Pancreas (tissue), 10 donors: ENCODE measurements at regions not wholly inside any gene's neighbourhood (a gene's known extent, or its start where the extent isn't known, plus 50 kb on each side); places are given as distances from the start of the nearest gene placed in this dataset.

Experiments
- ATAC-seq, 4 donors: fragments of 200-7000 bp; cut with Tn5 transposase; one replicate each; pipeline versions ENCODE4 v1.8.0 to v1.9.1; 2020; ENCODE audit warnings: mild to moderate bottlenecking in 4 of 4, moderate library complexity in 4 of 4
- DNase-seq, 6 donors: peaks; one replicate each; pipeline ENCODE4 v3.0.0-alpha.2; 2020
- FAIRE-seq: peaks from 2 replicates; lab custom pipeline; 2012; peaks lifted over from hg19 to GRCh38; lab: Jason Lieb, UNC
- H3K27ac ChIP-seq, 4 donors: fragments of 200-600 bp; sonication (generic); 1 replicate in 3 of 4; 2 replicates in 1 of 4; pipeline versions ENCODE4 v1.5.0 to v1.8.0; 2020
- H3K27me3 ChIP-seq, 4 donors: fragments of 200-600 bp; one replicate each; pipeline ENCODE4 v1.8.0; 2021
- H3K36me3 ChIP-seq, 3 donors: fragments of 200-600 bp; sonication (generic) in 1 of 3; one replicate each; pipeline versions ENCODE4 v1.5.0 to v1.8.0; 2020 to 2021
- H3K4me1 ChIP-seq, 3 donors: fragments of 200-600 bp; one replicate each; pipeline ENCODE4 v1.8.0; 2021
- H3K4me3 ChIP-seq, 4 donors: fragments of 200-600 bp; sonication (generic) in 2 of 4; one replicate each; pipeline versions ENCODE4 v1.5.0 to v1.8.0; 2020 to 2021
- H3K9me3 ChIP-seq, 4 donors: fragments of 200-600 bp; one replicate each; pipeline ENCODE4 v1.8.0; 2021
- WGBS, 2 donors: extraction: QIAGEN DNeasy Blood & Tissue Kit; methylation state at CpG; one replicate each; pipeline ENCODE4 v1.1.7; 2013; 5-methylcytosine and 5-hydroxymethylcytosine counted together
- intact Hi-C, 3 donors: fragments of 100-400 bp; cut with DNase I; formaldehyde crosslinking; loops; one replicate each; pipeline versions ENCODE4 v1.11.1 to v1.14.2; 2022
- TF ChIP-seq, protein P1 (sequence below), 4 donors: fragments of 200-600 bp; sonication (generic) in 3 of 4; IDR thresholded peaks; one replicate each; pipeline versions ENCODE4 v1.5.0 to v1.8.0; 2021; ENCODE audit warnings: antibody characterized with exemption in 4 of 4
- donor health status: healthy with polysubstance abuse.
- donor health status: DM: no; HTN: no; CAD: no; lungs with moderate emphysema.
- donor health status: DM: no; HTN: no; CAD: no.
- donor health status: control.
- donor health status: control.
- donor health status: Bipolar disorder and iron deficiency.
- donor health status: DM: yes; HTN: yes; CAD: no.
- donor health status: DM: no; HTN: no; CAD: no.
- donor health status: DM: no; HTN: no; CAD: no.
- donor health status: DM: yes; HTN: yes; CAD: no.

- Histone ChIP-seq H3K4me1 (peaks cover 15 to 26% (median 21%) of the 10 kb centered on the region in 3 donors), H3K36me3 (no peaks in the 10 kb centered on the region), H3K4me3 (no peak overlapping the region), H3K9me3 (no peaks in the 10 kb centered on the region), H3K27ac (peak overlapping the region; percentile 55 to 78 (median 74)), H3K27me3 (no peaks in the 10 kb centered on the region)
- FAIRE-seq (peak; percentile 20), DNase-seq (peak in 4 of 6 donors; percentile 64 to 83 (median 71)), ATAC-seq (peak; percentile 97 to 98 (median 98))
- intact Hi-C loops: no loop called here
- WGBS, 2 donors: 44 to 46% methylated on average over 3 of the region's 3 CpGs
- TF ChIP-seq, protein P1, sequence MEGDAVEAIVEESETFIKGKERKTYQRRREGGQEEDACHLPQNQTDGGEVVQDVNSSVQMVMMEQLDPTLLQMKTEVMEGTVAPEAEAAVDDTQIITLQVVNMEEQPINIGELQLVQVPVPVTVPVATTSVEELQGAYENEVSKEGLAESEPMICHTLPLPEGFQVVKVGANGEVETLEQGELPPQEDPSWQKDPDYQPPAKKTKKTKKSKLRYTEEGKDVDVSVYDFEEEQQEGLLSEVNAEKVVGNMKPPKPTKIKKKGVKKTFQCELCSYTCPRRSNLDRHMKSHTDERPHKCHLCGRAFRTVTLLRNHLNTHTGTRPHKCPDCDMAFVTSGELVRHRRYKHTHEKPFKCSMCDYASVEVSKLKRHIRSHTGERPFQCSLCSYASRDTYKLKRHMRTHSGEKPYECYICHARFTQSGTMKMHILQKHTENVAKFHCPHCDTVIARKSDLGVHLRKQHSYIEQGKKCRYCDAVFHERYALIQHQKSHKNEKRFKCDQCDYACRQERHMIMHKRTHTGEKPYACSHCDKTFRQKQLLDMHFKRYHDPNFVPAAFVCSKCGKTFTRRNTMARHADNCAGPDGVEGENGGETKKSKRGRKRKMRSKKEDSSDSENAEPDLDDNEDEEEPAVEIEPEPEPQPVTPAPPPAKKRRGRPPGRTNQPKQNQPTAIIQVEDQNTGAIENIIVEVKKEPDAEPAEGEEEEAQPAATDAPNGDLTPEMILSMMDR (IDR thresholded peaks at IDR 0.05): no peak
Measured at GRCh38 chr5:173472164-173472563, 143.9 kb upstream of the STC2 start.

GRCh38 chr5:173468821-173469251 is 140.6 kb upstream of the STC2 start:
- intact Hi-C loops: no loop called here
- DNase-seq: no peak
- ATAC-seq: no peak
- H3K4me3 ChIP-seq: no peak overlapping the region
- H3K4me1 ChIP-seq: peaks cover 15 to 23% (median 21%) of the 10 kb centered on the region in 3 donors
- no peaks in the 10 kb centered on the region for H3K9me3 ChIP-seq
- no peaks in the 10 kb centered on the region for H3K36me3 ChIP-seq
- no peaks in the 10 kb centered on the region for H3K27me3 ChIP-seq
- no peak overlapping the region for H3K27ac ChIP-seq
- TF ChIP-seq, protein P1 (IDR thresholded peaks at IDR 0.05): no peak
- FAIRE-seq: no peak
- WGBS, 2 donors: 75 to 78% methylated on average over 4 of the region's 4 CpGs

GRCh38 chr5:173466227-173466626 is 138.0 kb upstream of the STC2 start:
- Histone ChIP-seq H3K9me3 (no peaks in the 10 kb centered on the region), H3K4me3 (no peak overlapping the region), H3K4me1 (no peaks in the 10 kb centered on the region), H3K36me3 (no peaks in the 10 kb centered on the region), H3K27ac (no peak overlapping the region), H3K27me3 (no peaks in the 10 kb centered on the region)
- intact Hi-C loops: no loop called here
- ATAC-seq (peak in 3 of 4 donors; percentile 22 to 73 (median 24)), DNase-seq (no peak), FAIRE-seq (no peak)
- TF ChIP-seq, protein P1 (IDR thresholded peaks at IDR 0.05): no peak
- WGBS, 2 donors: 72 to 91% methylated on average over 1 of the region's 1 CpG

DNA sequence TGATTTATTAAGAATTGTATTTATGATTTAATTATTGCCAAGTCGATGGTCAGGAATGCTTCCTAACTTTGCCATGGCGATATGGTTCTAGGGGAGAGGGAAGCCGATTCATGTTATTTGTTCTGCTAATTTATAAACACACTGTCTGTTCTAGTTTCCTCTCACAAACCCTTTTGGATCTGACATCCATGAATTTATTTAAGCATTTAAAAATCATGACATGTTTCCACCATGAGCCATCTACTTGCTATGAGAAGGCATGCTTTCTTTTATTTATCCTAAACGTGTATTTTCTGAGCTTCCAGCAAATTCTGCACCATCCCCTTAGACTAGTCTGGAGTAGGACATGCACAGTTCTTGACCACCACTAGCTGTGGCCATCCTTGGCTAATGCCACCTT is 136.6 kb upstream of the STC2 start:
- Histone ChIP-seq H3K27ac (no peak overlapping the region), H3K4me3 (no peak overlapping the region), H3K27me3 (no peaks in the 10 kb centered on the region), H3K4me1 (no peaks in the 10 kb centered on the region), H3K9me3 (no peaks in the 10 kb centered on the region), H3K36me3 (no peaks in the 10 kb centered on the region)
- FAIRE-seq (no peak), ATAC-seq (no peak), DNase-seq (no peak)
- intact Hi-C loops: no loop called here
- WGBS, 2 donors: 55 to 59% methylated on average over 4 of the region's 4 CpGs
- TF ChIP-seq, protein P1 (IDR thresholded peaks at IDR 0.05): no peak

DNA sequence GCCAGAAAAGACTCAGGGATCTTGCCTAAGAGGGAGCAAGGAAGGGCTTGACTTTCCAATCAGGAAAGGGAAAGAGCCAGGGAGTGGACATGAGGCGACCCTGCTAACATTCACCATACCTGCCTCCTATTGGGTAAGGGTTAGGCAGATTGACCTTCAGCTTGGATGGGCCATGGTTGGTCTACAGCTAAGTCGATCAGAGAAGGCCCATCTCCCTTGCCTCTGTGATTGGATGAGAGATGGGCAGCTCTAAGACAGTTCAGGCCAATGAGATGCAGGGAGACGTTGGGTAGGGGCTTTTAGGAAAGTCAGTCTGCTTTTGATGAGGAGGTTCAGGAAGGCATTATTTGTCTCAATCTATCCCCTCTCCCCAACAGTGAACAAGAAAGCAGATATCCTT is 135.0 kb upstream of the STC2 start:
- 78 to 90% methylated on average over 3 of the region's 3 CpGs for WGBS, 2 donors
- FAIRE-seq (no peak), ATAC-seq (no peak), DNase-seq (no peak)
- Histone ChIP-seq H3K36me3 (no peaks in the 10 kb centered on the region), H3K27ac (no peak overlapping the region), H3K4me1 (no peaks in the 10 kb centered on the region), H3K27me3 (no peaks in the 10 kb centered on the region), H3K9me3 (no peaks in the 10 kb centered on the region), H3K4me3 (no peak overlapping the region)
- TF ChIP-seq, protein P1 (IDR thresholded peaks at IDR 0.05): no peak
- intact Hi-C loops: no loop called here
